Loucy (cell line): ENCODE measurements at regions not wholly inside any gene's neighbourhood (a gene's known extent, or its start where the extent isn't known, plus 50 kb on each side); places are given as distances from the start of the nearest gene placed in this dataset.

Source experiments
- H2AFZ ChIP-seq: fragments of 200-600 bp; sonication (generic); 2 replicates; pipeline ENCODE4 v1.6.0; 2016; ENCODE audit warnings: antibody characterized with exemption, mild to moderate bottlenecking, low read length, moderate library complexity
- H3F3A ChIP-seq: fragments of 200-600 bp; 2 replicates; pipeline ENCODE4 v1.6.0; 2016; ENCODE audit warnings: antibody characterized with exemption, low read depth, mild to moderate bottlenecking
- H3K27me3 ChIP-seq: fragments of 200-600 bp; sonication (generic); 2 replicates; pipeline ENCODE4 v1.6.1; 2014; ENCODE audit warnings: low read length, mild to moderate bottlenecking; ENCODE audit not compliant: insufficient read depth, poor library complexity, severe bottlenecking
- H3K36me3 ChIP-seq: fragments of 200-600 bp; sonication (generic); 2 replicates; pipeline ENCODE4 v1.6.1; 2016; ENCODE audit warnings: low read length; ENCODE audit not compliant: insufficient read depth
- H3K4me1 ChIP-seq: fragments of 200-600 bp; sonication (generic); 2 replicates; pipeline ENCODE4 v1.5.1; 2014; ENCODE audit warnings: low read length, mild to moderate bottlenecking; ENCODE audit not compliant: insufficient read depth, poor library complexity, severe bottlenecking
- H3K4me2 ChIP-seq: fragments of 200-600 bp; sonication (generic); 2 replicates; pipeline ENCODE4 v1.6.0; 2014; ENCODE audit warnings: antibody characterized with exemption, low read length, low read depth, mild to moderate bottlenecking; ENCODE audit not compliant: poor library complexity, severe bottlenecking
- H3K4me3 ChIP-seq: fragments of 200-600 bp; sonication (generic); 2 replicates; pipeline ENCODE4 v1.5.1; 2014; ENCODE audit warnings: low read length, mild to moderate bottlenecking, mixed read lengths; ENCODE audit not compliant: poor library complexity, severe bottlenecking
- H3K79me2 ChIP-seq: fragments of 200-600 bp; sonication (generic); 2 replicates; pipeline ENCODE4 v1.6.1; 2014; ENCODE audit warnings: low read length; ENCODE audit not compliant: insufficient read depth
- H3K9ac ChIP-seq: fragments of 200-600 bp; sonication (generic); 2 replicates; pipeline ENCODE4 v1.6.0; 2014; ENCODE audit warnings: mild to moderate bottlenecking, low read depth, low read length, moderate library complexity; ENCODE audit not compliant: poor library complexity, severe bottlenecking
- H3K9me2 ChIP-seq: fragments of 200-600 bp; sonication (generic); replicated peaks from 2 replicates; pipeline ENCODE4 v1.6.1; 2016; ENCODE audit warnings: low read depth, low read length, mixed read lengths
- H3K9me3 ChIP-seq: fragments of 200-600 bp; sonication (generic); 2 replicates; pipeline ENCODE4 v1.6.1; 2014; ENCODE audit warnings: mild to moderate bottlenecking, antibody characterized with exemption, low read length, low read depth; ENCODE audit not compliant: insufficient read depth
- H4K20me1 ChIP-seq: fragments of 200-600 bp; sonication (generic); 2 replicates; pipeline ENCODE4 v1.6.0; 2014; ENCODE audit warnings: antibody characterized with exemption, low read length, mild to moderate bottlenecking; ENCODE audit not compliant: insufficient read depth, poor library complexity, severe bottlenecking
- CTCF ChIP-seq: fragments of 200-600 bp; sonication (generic); conservative IDR thresholded peaks from 2 replicates; pipeline ENCODE4 v1.5.1; 2014; ENCODE audit warnings: mild to moderate bottlenecking, antibody characterized with exemption, low read length
- EZH2phosphoT487 ChIP-seq: fragments of 200-600 bp; IDR thresholded peaks from 2 replicates; pipeline ENCODE4 v1.6.1; 2018; ENCODE audit warnings: antibody characterized with exemption, mild to moderate bottlenecking, moderate library complexity, borderline replicate concordance

- no peak overlapping the region for H3K4me3 ChIP-seq
- no peak overlapping the region for H2AFZ ChIP-seq
- no peaks in the 10 kb centered on the region for H3K4me1 ChIP-seq
- H3K9ac ChIP-seq, result no peak overlapping the region
- no peaks in the 10 kb centered on the region for H3K79me2 ChIP-seq
- no peaks in the 10 kb centered on the region for H3K9me2 ChIP-seq
- H3K4me2 ChIP-seq, result no peak overlapping the region
- no peaks in the 10 kb centered on the region for H3K9me3 ChIP-seq
- H4K20me1 ChIP-seq, result no peaks in the 10 kb centered on the region
- no peaks in the 10 kb centered on the region for H3F3A ChIP-seq
- TF ChIP-seq CTCF, result no peak
- no peak for TF ChIP-seq EZH2phosphoT487
- no peaks in the 10 kb centered on the region for H3K36me3 ChIP-seq
- H3K27me3 ChIP-seq, result no peaks in the 10 kb centered on the region
Measured at GRCh38 chr14:66038212-66038611, 448.0 kb upstream of the CCDC196 start.

- Histone ChIP-seq H3K9me3 (no peaks in the 10 kb centered on the region), H3K4me2 (no peak overlapping the region), H4K20me1 (no peaks in the 10 kb centered on the region), H2AFZ (no peak overlapping the region), H3K79me2 (no peaks in the 10 kb centered on the region), H3K9ac (no peak overlapping the region), H3K27me3 (no peaks in the 10 kb centered on the region), H3K36me3 (no peaks in the 10 kb centered on the region), H3K9me2 (no peaks in the 10 kb centered on the region), H3K4me1 (no peaks in the 10 kb centered on the region), H3K4me3 (no peak overlapping the region), H3F3A (no peaks in the 10 kb centered on the region)
- no peak for TF ChIP-seq EZH2phosphoT487
- no peak for TF ChIP-seq CTCF
Measured at GRCh38 chr14:66038618-66039017, 447.6 kb upstream of the CCDC196 start.

- H3K36me3 ChIP-seq, result no peaks in the 10 kb centered on the region
- H2AFZ ChIP-seq, result no peak overlapping the region
- no peaks in the 10 kb centered on the region for H3F3A ChIP-seq
- no peak overlapping the region for H3K4me2 ChIP-seq
- H3K79me2 ChIP-seq, result no peaks in the 10 kb centered on the region
- H3K4me1 ChIP-seq, result no peaks in the 10 kb centered on the region
- no peaks in the 10 kb centered on the region for H3K27me3 ChIP-seq
- no peaks in the 10 kb centered on the region for H3K9me2 ChIP-seq
- TF ChIP-seq CTCF (no peak), EZH2phosphoT487 (no peak)
- H3K4me3 ChIP-seq, result no peak overlapping the region
- no peak overlapping the region for H3K9ac ChIP-seq
- no peaks in the 10 kb centered on the region for H3K9me3 ChIP-seq
- no peaks in the 10 kb centered on the region for H4K20me1 ChIP-seq
Measured at GRCh38 chr14:66039495-66039894, 446.7 kb upstream of the CCDC196 start.
